Keratinocyte (primary cell): ENCODE measurements at regions not wholly inside any gene's neighbourhood (a gene's known extent, or its start where the extent isn't known, plus 50 kb on each side); places are given as distances from the start of the nearest gene placed in this dataset.

Experiments
- EZH2 ChIP-seq: IDR thresholded peaks from one replicate; pipeline ENCODE4 v1.6.1; 2012; ENCODE audit warnings: inconsistent platforms, mild to moderate bottlenecking, low read length, moderate library complexity
- TF ChIP-seq, protein P1 (sequence below), 3 experiments: IDR thresholded peaks in 1 of 3; conservative IDR thresholded peaks in 1 of 3; optimal IDR thresholded peaks in 1 of 3; 2 replicates in 2 of 3; 3 replicates in 1 of 3; pipeline versions ENCODE3 to v1.5.1; 2011; ENCODE audit warnings: low read length in 3 of 3, mild to moderate bottlenecking in 3 of 3, moderate library complexity in 2 of 3, control low read depth in 1 of 3, inconsistent platforms in 1 of 3; ENCODE audit not compliant: insufficient read depth in 2 of 3; ENCODE audit errors: extremely low read depth in 1 of 3

DNA sequence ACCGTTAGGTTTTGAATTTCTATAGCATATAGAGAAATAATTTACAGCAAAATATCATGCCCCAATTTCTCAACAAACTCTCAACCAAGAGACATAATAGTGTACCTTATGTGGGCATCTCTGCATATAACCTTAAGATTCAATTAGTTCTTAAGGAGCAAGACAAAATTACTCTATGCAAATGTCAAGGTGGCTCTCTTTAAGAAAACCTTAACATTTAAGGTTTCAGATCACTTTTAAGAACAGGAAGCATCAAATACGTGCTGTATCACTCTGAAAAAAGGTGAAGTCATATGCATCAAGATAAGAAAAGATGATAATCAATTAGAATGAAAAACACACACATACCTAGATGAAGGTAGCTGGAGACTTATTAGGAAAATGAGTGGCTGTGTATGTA lies 728.0 kb downstream of the FLRT2 start:
- TF ChIP-seq, protein P1, sequence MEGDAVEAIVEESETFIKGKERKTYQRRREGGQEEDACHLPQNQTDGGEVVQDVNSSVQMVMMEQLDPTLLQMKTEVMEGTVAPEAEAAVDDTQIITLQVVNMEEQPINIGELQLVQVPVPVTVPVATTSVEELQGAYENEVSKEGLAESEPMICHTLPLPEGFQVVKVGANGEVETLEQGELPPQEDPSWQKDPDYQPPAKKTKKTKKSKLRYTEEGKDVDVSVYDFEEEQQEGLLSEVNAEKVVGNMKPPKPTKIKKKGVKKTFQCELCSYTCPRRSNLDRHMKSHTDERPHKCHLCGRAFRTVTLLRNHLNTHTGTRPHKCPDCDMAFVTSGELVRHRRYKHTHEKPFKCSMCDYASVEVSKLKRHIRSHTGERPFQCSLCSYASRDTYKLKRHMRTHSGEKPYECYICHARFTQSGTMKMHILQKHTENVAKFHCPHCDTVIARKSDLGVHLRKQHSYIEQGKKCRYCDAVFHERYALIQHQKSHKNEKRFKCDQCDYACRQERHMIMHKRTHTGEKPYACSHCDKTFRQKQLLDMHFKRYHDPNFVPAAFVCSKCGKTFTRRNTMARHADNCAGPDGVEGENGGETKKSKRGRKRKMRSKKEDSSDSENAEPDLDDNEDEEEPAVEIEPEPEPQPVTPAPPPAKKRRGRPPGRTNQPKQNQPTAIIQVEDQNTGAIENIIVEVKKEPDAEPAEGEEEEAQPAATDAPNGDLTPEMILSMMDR (optimal IDR thresholded peaks at IDR 0.05 in 1 of 3, IDR thresholded peaks at IDR 0.05 in 1 of 3, conservative IDR thresholded peaks at IDR 0.05 in 1 of 3; ENCODE audit: extremely low read depth in 1 of 3, insufficient read depth in 2 of 3, low read length in 3 of 3) = no peak
- TF ChIP-seq EZH2 = no peak
